Fibroblast of peridontal ligament (primary cell): ENCODE measurements at regions not wholly inside any gene's neighbourhood (a gene's known extent, or its start where the extent isn't known, plus 50 kb on each side); places are given as distances from the start of the nearest gene placed in this dataset.
"Not testable (repeated sequence)": the region's sequence is repeated elsewhere in the genome, so short reads cannot be mapped to it uniquely, and the experiment has no call there.

Experiments used
- DNase-seq: peaks from one replicate; pipeline ENCODE4 v3.0.0-alpha.2; 2010; ENCODE audit errors: extremely low read depth

GRCh38 chr2:83055376-83056010, 1403.6 kb downstream of the SUCLG1 start:
- peak; percentile 67 for DNase-seq

GRCh38 chr2:83054751-83055150, 1404.3 kb downstream of the SUCLG1 start:
- no peak for DNase-seq

- no peak for DNase-seq
Measured at GRCh38 chr2:83051538-83052170, 1407.4 kb downstream of the SUCLG1 start.

GRCh38 chr2:83042053-83042452, 1417.0 kb downstream of the SUCLG1 start:
- DNase-seq = no peak

GRCh38 chr2:83022631-83023210, 1436.4 kb downstream of the SUCLG1 start:
- no peak for DNase-seq

- DNase-seq = no peak
Measured at GRCh38 chr2:83017366-83018090, 1441.6 kb downstream of the SUCLG1 start.

- no peak for DNase-seq
Measured at GRCh38 chr2:83016343-83017110, 1442.6 kb downstream of the SUCLG1 start.

GRCh38 chr2:83015900-83016299, 1443.2 kb downstream of the SUCLG1 start:
- no peak for DNase-seq

GRCh38 chr2:83015035-83015715, 1443.9 kb downstream of the SUCLG1 start:
- no peak for DNase-seq

- no peak for DNase-seq
Measured at GRCh38 chr2:83014462-83014861, 1444.6 kb downstream of the SUCLG1 start.

- DNase-seq = peak; percentile 17
Measured at GRCh38 chr2:83006961-83007360, 1452.1 kb downstream of the SUCLG1 start.

- no peak for DNase-seq
Measured at GRCh38 chr2:83003555-83003954, 1455.5 kb downstream of the SUCLG1 start.

GRCh38 chr2:83002706-83003105, 1456.4 kb downstream of the SUCLG1 start:
- DNase-seq = no peak

- DNase-seq = no peak
Measured at GRCh38 chr2:82998781-82999180, 1460.3 kb downstream of the SUCLG1 start.

- no peak for DNase-seq
Measured at GRCh38 chr2:82996217-82996616, 1462.9 kb downstream of the SUCLG1 start.

GRCh38 chr2:82994151-82994550, 1464.9 kb downstream of the SUCLG1 start:
- DNase-seq = no peak

GRCh38 chr2:82993609-82994008, 1465.5 kb downstream of the SUCLG1 start:
- DNase-seq = no peak

GRCh38 chr2:82992968-82993367, 1466.1 kb downstream of the SUCLG1 start:
- DNase-seq = no peak

- DNase-seq = not testable (repeated sequence)
Measured at GRCh38 chr2:82987706-82988105, 1471.4 kb downstream of the SUCLG1 start.

- no peak for DNase-seq
Measured at GRCh38 chr2:82986899-82987298, 1472.2 kb downstream of the SUCLG1 start.

GRCh38 chr2:82985572-82986197, 1473.4 kb downstream of the SUCLG1 start:
- DNase-seq = no peak
